K562 (cell line): ENCODE measurements at regions not wholly inside any gene's neighbourhood (a gene's known extent, or its start where the extent isn't known, plus 50 kb on each side); places are given as distances from the start of the nearest gene placed in this dataset.

Experiments
- ATAC-seq: fragments of 200-7000 bp; cut with Tn5 transposase; 3 replicates; pipeline ENCODE4 v1.9.1; 2020; ENCODE audit warnings: moderate library complexity
- BruUV-seq: library from RNA; stranded (reverse); fragments of 400-500 nt; replicated peaks from 2 replicates; lab custom pipeline; 2021; lab: Mats Ljungman, UMichigan
- CTCF ChIA-PET: fragments of 300-600 bp; formaldehyde crosslinking; extraction: SDS; loops from one replicate; lab custom pipeline; 2021; ENCODE audit warnings: low intra/inter-chr PET ratio; lab: Yijun Ruan, JAX
- POLR2A ChIA-PET: fragments of 300-600, 350-650 bp; sonication (Branson Sonifier 250); formaldehyde crosslinking; extraction: SDS; loops from one replicate; lab custom pipeline; 2021; ENCODE audit warnings: antibody characterized with exemption, inconsistent platforms; lab: Yijun Ruan, JAX
- DNase-seq, 4 experiments: peaks; one replicate each; pipeline versions ENCODE4 v3.0.0 to v3.0.0-alpha.2; 2011 to 2018; ENCODE audit warnings: low spot score in 3 of 4, mixed read lengths in 3 of 4; ENCODE audit errors: extremely low read depth in 1 of 4
- FAIRE-seq: peaks from 2 replicates; lab custom pipeline; 2011; peaks lifted over from hg19 to GRCh38; lab: Jason Lieb, UNC
- H2AFZ ChIP-seq: 2 replicates; pipeline ENCODE4 v1.6.0; 2011; ENCODE audit warnings: low read depth, low read length, control low read depth, inconsistent platforms
- H3K27ac ChIP-seq: fragments of 200-600 bp; 3 replicates; pipeline ENCODE4 v1.8.0; 2011; ENCODE audit warnings: low read depth, mild to moderate bottlenecking, control low read depth, inconsistent platforms, low read length, moderate library complexity, mixed read lengths; ENCODE audit errors: extremely low read depth
- H3K27me3 ChIP-seq, 2 experiments: fragments of 300-600 bp in 1 of 2; 2 replicates in 1 of 2; 3 replicates in 1 of 2; pipeline versions ENCODE4 v1.6.0 to v1.8.0; 2011; ENCODE audit warnings: inconsistent platforms in 2 of 2, low read length in 2 of 2, mild to moderate bottlenecking in 1 of 2, mixed read lengths in 1 of 2, moderate library complexity in 1 of 2; ENCODE audit not compliant: control insufficient read depth in 2 of 2, insufficient read depth in 2 of 2
- H3K36me3 ChIP-seq: fragments of 300-600 bp; 3 replicates; pipeline ENCODE4 v1.8.0; 2011; ENCODE audit warnings: mild to moderate bottlenecking, low read length, inconsistent platforms; ENCODE audit not compliant: control insufficient read depth, insufficient read depth
- H3K4me1 ChIP-seq, 2 experiments: fragments of 200-600 bp in 1 of 2; replicated peaks in 1 of 2; 2 replicates in 1 of 2; 3 replicates in 1 of 2; pipeline versions ENCODE4 v1.5.1 to v1.8.0; 2011; ENCODE audit warnings: inconsistent platforms in 2 of 2, low read length in 2 of 2, mild to moderate bottlenecking in 1 of 2, mixed read lengths in 1 of 2, moderate library complexity in 1 of 2; ENCODE audit not compliant: control insufficient read depth in 2 of 2, insufficient read depth in 2 of 2
- H3K4me2 ChIP-seq: 2 replicates; pipeline ENCODE4 v1.6.1; 2011; ENCODE audit warnings: low read length, control low read depth, inconsistent platforms, mixed read lengths; ENCODE audit not compliant: insufficient read depth
- H3K4me3 ChIP-seq: fragments of 200-600 bp; sonication (generic), shearing (Covaris generic); 2 replicates; pipeline ENCODE4 v1.5.1; 2016; ENCODE audit warnings: control low read depth, inconsistent platforms
- H3K79me2 ChIP-seq: fragments of 200-600 bp; 3 replicates; pipeline ENCODE4 v1.8.0; 2011; ENCODE audit warnings: low read length, inconsistent platforms; ENCODE audit not compliant: control insufficient read depth, insufficient read depth
- H3K9ac ChIP-seq, 2 experiments: 2 replicates each; pipeline versions ENCODE4 v1.6.0 to v1.6.1; 2011; ENCODE audit warnings: low read depth in 2 of 2, low read length in 2 of 2, control low read depth in 1 of 2, inconsistent platforms in 1 of 2, mild to moderate bottlenecking in 1 of 2, mixed read lengths in 1 of 2; ENCODE audit not compliant: insufficient read depth in 1 of 2
- H3K9me1 ChIP-seq: one replicate; pipeline ENCODE4 v1.6.0; 2011; ENCODE audit warnings: inconsistent platforms, mild to moderate bottlenecking, low read length, moderate library complexity; ENCODE audit not compliant: control insufficient read depth, insufficient read depth
- H3K9me3 ChIP-seq: replicated peaks from 2 replicates; pipeline ENCODE4 v1.5.1; 2011; ENCODE audit warnings: low read depth, low read length, inconsistent platforms; ENCODE audit not compliant: control insufficient read depth, insufficient read depth
- H4K20me1 ChIP-seq: replicated peaks from 2 replicates; pipeline ENCODE4 v1.6.1; 2011; ENCODE audit warnings: low read length, inconsistent platforms, mixed read lengths; ENCODE audit not compliant: control insufficient read depth, insufficient read depth
- FOS ChIP-seq: IDR thresholded peaks from 3 replicates; pipeline ENCODE4 v1.6.1; 2011; ENCODE audit not compliant: insufficient read length; ENCODE audit errors: extremely low read depth
- HOXB6 ChIP-seq: fragments of 250-450 bp; sonication (Bioruptor Pico); IDR thresholded peaks from 2 replicates; pipeline ENCODE4 v1.5.1; 2022; ENCODE audit warnings: mild to moderate bottlenecking, borderline replicate concordance
- MAFG ChIP-seq: fragments of 450-650 bp; conservative IDR thresholded peaks from 2 replicates; pipeline ENCODE4 v1.6.1; 2016; ENCODE audit warnings: missing genetic modification characterization, missing compliant biosample characterization
- PHTF2 ChIP-seq: fragments of 250-450 bp; sonication (Bioruptor Pico); IDR thresholded peaks from 2 replicates; pipeline ENCODE4 v1.5.0; 2021; ENCODE audit warnings: mild to moderate bottlenecking
- SIX5 ChIP-seq, 2 experiments: IDR thresholded peaks; 2 replicates each; pipeline ENCODE4 v1.6.1; 2011; ENCODE audit warnings: low read length in 2 of 2, borderline replicate concordance in 1 of 2, low read depth in 1 of 2, mild to moderate bottlenecking in 1 of 2, moderate library complexity in 1 of 2; ENCODE audit not compliant: insufficient read depth in 1 of 2
- ZBTB9 ChIP-seq: fragments of 450-650 bp; formaldehyde crosslinking; IDR thresholded peaks from 2 replicates; pipeline ENCODE4 v1.4.0; 2020; ENCODE audit warnings: mild to moderate bottlenecking, moderate library complexity
- ZNF277 ChIP-seq: fragments of 250-450 bp; sonication (Bioruptor Pico); IDR thresholded peaks from 2 replicates; pipeline ENCODE4 v1.8.0; 2022; ENCODE audit warnings: inconsistent platforms, mild to moderate bottlenecking, moderate library complexity, borderline replicate concordance
- WGBS: fragments of 100-300 bp; shearing (Covaris generic); methylation state at CpG from one replicate; pipeline ENCODE4 v1.1.6; 2016; ENCODE audit warnings: low coverage, mixed read lengths; ENCODE audit not compliant: insufficient coverage; ENCODE audit errors: missing lambda C conversion rate; 5-methylcytosine and 5-hydroxymethylcytosine counted together
- in situ Hi-C: fragments of 300-500 bp; cut with MboI; formaldehyde crosslinking; loops from 4 replicates; pipeline ENCODE4 v1.15.0; 2018; ENCODE audit warnings: inconsistent platforms, mixed read lengths
- intact Hi-C: fragments of 100-400 bp; cut with micrococcal nuclease; formaldehyde crosslinking; loops from 2 replicates; pipeline ENCODE4 v1.14.2; 2022

- TF ChIP-seq SIX5 (IDR thresholded peaks at IDR 0.05; ENCODE audit: borderline replicate concordance in 1 of 2, insufficient read depth in 1 of 2, low read depth in 1 of 2, low read length in 2 of 2) = no peak
- TF ChIP-seq HOXB6 (CRISPR knock-in tag) = no peak
- no peak for TF ChIP-seq ZNF277 (CRISPR knock-in tag)
- TF ChIP-seq PHTF2 (CRISPR knock-in tag) = no peak
These were observed 311.6 kb upstream of the RASGRP1 start (continued) for GRCh38 chr15:38876211-38876610.

GRCh38 chr15:38876621-38877020, 312.0 kb upstream of the RASGRP1 start:
- Histone ChIP-seq H3K9ac (no peak overlapping the region), H4K20me1 (no peaks in the 10 kb centered on the region), H3K27ac (no peak overlapping the region), H3K9me1 (no peaks in the 10 kb centered on the region), H3K9me3 (no peaks in the 10 kb centered on the region), H3K4me3 (no peak overlapping the region), H3K4me1 (no peaks in the 10 kb centered on the region), H3K79me2 (no peaks in the 10 kb centered on the region), H3K36me3 (no peaks in the 10 kb centered on the region), H3K4me2 (no peak overlapping the region), H3K27me3 (no peaks in the 10 kb centered on the region), H2AFZ (no peak overlapping the region)
- ChIA-PET POLR2A (no interaction called here), CTCF (no interaction called here)
- no peak for FAIRE-seq
- intact Hi-C loops = no loop called here
- DNase-seq = no peak
- no peak for ATAC-seq
- in situ Hi-C loops = no loop called here
- no TSS peak for BruUV-seq
- 0% methylated on average over 3 of the region's 3 CpGs for WGBS
- TF ChIP-seq MAFG (tag) = no peak
- TF ChIP-seq FOS = no peak
- no peak for TF ChIP-seq ZBTB9 (CRISPR knock-in tag)
